DOHH2 (cell line): ENCODE measurements at regions not wholly inside any gene's neighbourhood (a gene's known extent, or its start where the extent isn't known, plus 50 kb on each side); places are given as distances from the start of the nearest gene placed in this dataset.

ENCODE experiments used
- EZH2phosphoT487 ChIP-seq: fragments of 200-600 bp; sonication (generic); IDR thresholded peaks from 2 replicates; pipeline ENCODE4 v1.6.1; 2017; ENCODE audit warnings: borderline replicate concordance, mild to moderate bottlenecking, antibody characterized with exemption, low read length, moderate library complexity, mixed read lengths
- TF ChIP-seq, protein P1 (sequence below): fragments of 200-600 bp; sonication (generic); IDR thresholded peaks from one replicate; pipeline ENCODE4 v1.5.1; 2014; ENCODE audit warnings: antibody characterized with exemption, mild to moderate bottlenecking, low read depth, low read length; ENCODE audit not compliant: poor library complexity, severe bottlenecking

DNA sequence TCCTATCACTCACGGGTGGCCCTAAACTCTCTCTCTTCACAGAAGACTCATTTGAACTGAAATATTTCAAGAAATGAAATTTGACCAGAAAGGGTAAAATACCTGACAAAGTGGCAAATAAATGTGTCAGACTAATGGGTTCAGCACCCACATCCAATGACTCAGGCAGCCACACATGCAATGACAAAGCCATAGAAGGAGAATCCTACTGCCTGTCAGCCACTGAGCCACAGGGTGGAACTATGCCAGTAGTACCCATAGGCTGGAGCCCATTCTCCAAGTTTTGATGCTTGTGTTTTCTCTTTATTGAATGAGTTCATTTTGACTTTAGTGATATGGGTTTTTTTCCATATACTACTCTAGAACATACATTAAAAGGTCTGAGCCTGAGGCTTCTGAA lies 179.0 kb downstream of the BEND2 start:
- TF ChIP-seq, protein P1, sequence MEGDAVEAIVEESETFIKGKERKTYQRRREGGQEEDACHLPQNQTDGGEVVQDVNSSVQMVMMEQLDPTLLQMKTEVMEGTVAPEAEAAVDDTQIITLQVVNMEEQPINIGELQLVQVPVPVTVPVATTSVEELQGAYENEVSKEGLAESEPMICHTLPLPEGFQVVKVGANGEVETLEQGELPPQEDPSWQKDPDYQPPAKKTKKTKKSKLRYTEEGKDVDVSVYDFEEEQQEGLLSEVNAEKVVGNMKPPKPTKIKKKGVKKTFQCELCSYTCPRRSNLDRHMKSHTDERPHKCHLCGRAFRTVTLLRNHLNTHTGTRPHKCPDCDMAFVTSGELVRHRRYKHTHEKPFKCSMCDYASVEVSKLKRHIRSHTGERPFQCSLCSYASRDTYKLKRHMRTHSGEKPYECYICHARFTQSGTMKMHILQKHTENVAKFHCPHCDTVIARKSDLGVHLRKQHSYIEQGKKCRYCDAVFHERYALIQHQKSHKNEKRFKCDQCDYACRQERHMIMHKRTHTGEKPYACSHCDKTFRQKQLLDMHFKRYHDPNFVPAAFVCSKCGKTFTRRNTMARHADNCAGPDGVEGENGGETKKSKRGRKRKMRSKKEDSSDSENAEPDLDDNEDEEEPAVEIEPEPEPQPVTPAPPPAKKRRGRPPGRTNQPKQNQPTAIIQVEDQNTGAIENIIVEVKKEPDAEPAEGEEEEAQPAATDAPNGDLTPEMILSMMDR, result no peak
- TF ChIP-seq EZH2phosphoT487, result no peak
